ENCODE measurements at regions not wholly inside any gene's neighbourhood (a gene's known extent, or its start where the extent isn't known, plus 50 kb on each side); places are given as distances from the start of the nearest gene placed in this dataset.
A peak's percentile ranks its signal among the peaks of the same experiment; 100 is the strongest.

- H2BK5ac ChIP-seq (ENCODE audit: low read depth, low read length), result no peak overlapping the region
- DNase-seq (ENCODE audit: low read depth in 1 of 2, low spot score in 2 of 2) (no peak), FAIRE-seq (no peak)
- H2AFZ ChIP-seq (ENCODE audit: low read length), result 0 out of 2 replicates have a peak overlapping the region, but pooled peaks have one; percentile 28
- no peaks in the 10 kb centered on the region for H3K4me1 ChIP-seq (replicated peaks in 1 of 4; ENCODE audit: control insufficient read depth in 3 of 4, insufficient read depth in 4 of 4, low read length in 3 of 4)
- H3K56ac ChIP-seq (replicated peaks; ENCODE audit: insufficient read length, low read depth, low read length), result no peak overlapping the region
- H3K79me2 ChIP-seq (ENCODE audit: control insufficient read depth in 1 of 2, insufficient read depth in 2 of 2, low read length in 2 of 2), result no peaks in the 10 kb centered on the region
- no peak overlapping the region for H3K4ac ChIP-seq (replicated peaks; ENCODE audit: insufficient read length, low read depth, low read length)
- no peaks in the 10 kb centered on the region for H3K9me3 ChIP-seq (ENCODE audit: insufficient read depth in 2 of 2, low read depth in 1 of 2, low read length in 1 of 2)
- no peak overlapping the region for H2BK15ac ChIP-seq (ENCODE audit: low read length)
- no peak overlapping the region for H3K14ac ChIP-seq (ENCODE audit: insufficient read length)
- H2AK5ac ChIP-seq (ENCODE audit: low read depth, low read length), result no peak overlapping the region
- no peak overlapping the region for H2BK12ac ChIP-seq (ENCODE audit: low read depth, low read length)
- H3K4me2 ChIP-seq (ENCODE audit: insufficient read depth in 1 of 2, low read depth in 2 of 2, low read length in 2 of 2), result no peak overlapping the region
- H2BK120ac ChIP-seq (replicated peaks; ENCODE audit: low read depth, low read length), result no peak overlapping the region
- H3K23ac ChIP-seq (ENCODE audit: insufficient read length), result no peak overlapping the region
- no peak overlapping the region for H4K8ac ChIP-seq (ENCODE audit: extremely low read depth, insufficient read depth, low read length)
- H3K23me2 ChIP-seq (ENCODE audit: low read depth, low read length), result no peaks in the 10 kb centered on the region
- no peak overlapping the region for H3K9ac ChIP-seq (replicated peaks in 1 of 4; ENCODE audit: extremely low read depth in 1 of 4, low read depth in 3 of 4, low read length in 3 of 4)
- no peaks in the 10 kb centered on the region for H3K27me3 ChIP-seq (replicated peaks in 1 of 4; ENCODE audit: control insufficient read depth in 3 of 4, extremely low read depth in 1 of 4, insufficient read depth in 3 of 4, low read length in 3 of 4)
- no peak overlapping the region for H4K91ac ChIP-seq (replicated peaks; ENCODE audit: insufficient read length, low read length)
- H3K18ac ChIP-seq (ENCODE audit: extremely low read depth, low read length), result no peak overlapping the region
- WGBS, 2 experiments (ENCODE audit: extremely low coverage in 1 of 2, insufficient coverage in 1 of 2, insufficient read length in 1 of 2, insufficient replicate concordance in 2 of 2, low coverage in 1 of 2, low lambda C conversion rate in 2 of 2, missing lambda C conversion rate in 1 of 2), result 86% methylated on average over 4 of the region's 4 CpGs; no CpG with 5 or more reads in 1 of the 2 experiments
- H3K36me3 ChIP-seq (ENCODE audit: control insufficient read depth in 2 of 4, insufficient read depth in 4 of 4, low read length in 3 of 4), result no peaks in the 10 kb centered on the region
- ChIA-PET POLR2A (ENCODE audit: partially characterized antibody) (no interaction called here), CTCF (ENCODE audit: partially characterized antibody) (no interaction called here)
- H3K4me3 ChIP-seq (ENCODE audit: extremely low read depth in 1 of 4, insufficient read depth in 2 of 4, low read depth in 3 of 4, low read length in 4 of 4), result no peak overlapping the region
- H2BK20ac ChIP-seq (ENCODE audit: low read length), result no peak overlapping the region
- H3K27ac ChIP-seq (ENCODE audit: low read depth, low read length), result no peak overlapping the region
- H4K5ac ChIP-seq (ENCODE audit: insufficient read length, low read depth, low read length), result no peak overlapping the region
- TF ChIP-seq TCF12 (IDR thresholded peaks at IDR 0.05; ENCODE audit: low read depth, low read length) (no peak), CREB1 (IDR thresholded peaks at IDR 0.05) (no peak), HDAC2 (IDR thresholded peaks at IDR 0.05; ENCODE audit: borderline replicate concordance in 1 of 2, low read depth in 2 of 2, low read length in 2 of 2) (no peak), TAF7 (optimal IDR thresholded peaks at IDR 0.05; ENCODE audit: borderline replicate concordance, low read depth, low read length) (no peak), GABPA (IDR thresholded peaks at IDR 0.05; ENCODE audit: borderline replicate concordance, insufficient read depth, low read length) (no peak), SP2 (IDR thresholded peaks at IDR 0.05; ENCODE audit: low read length) (no peak), CBX5 (IDR thresholded peaks at IDR 0.05; ENCODE audit: low read depth, low read length) (no peak), JUN (IDR thresholded peaks at IDR 0.05; ENCODE audit: low read depth, low read length) (no peak), SP4 (IDR thresholded peaks at IDR 0.05; ENCODE audit: low read length) (no peak), CBX8 (IDR thresholded peaks at IDR 0.05; ENCODE audit: borderline replicate concordance, low read depth, low read length) (no peak), EZH2 (IDR thresholded peaks at IDR 0.05; ENCODE audit: low read depth, low read length, severe bottlenecking) (no peak), POU5F1 (IDR thresholded peaks at IDR 0.05; ENCODE audit: low read depth, low read length) (no peak)
- H3K79me1 ChIP-seq (ENCODE audit: low read depth, low read length), result no peaks in the 10 kb centered on the region
- no peaks in the 10 kb centered on the region for H4K20me1 ChIP-seq (replicated peaks in 1 of 2; ENCODE audit: control insufficient read depth in 1 of 2, insufficient read depth in 2 of 2, low read length in 2 of 2)
Observed at GRCh38 chr18:60295674-60296073, 76.9 kb downstream of the MC4R start.

Data from H1 (cell line).